ENCODE measurements at regions not wholly inside any gene's neighbourhood (a gene's known extent, or its start where the extent isn't known, plus 50 kb on each side); places are given as distances from the start of the nearest gene placed in this dataset.

DNA sequence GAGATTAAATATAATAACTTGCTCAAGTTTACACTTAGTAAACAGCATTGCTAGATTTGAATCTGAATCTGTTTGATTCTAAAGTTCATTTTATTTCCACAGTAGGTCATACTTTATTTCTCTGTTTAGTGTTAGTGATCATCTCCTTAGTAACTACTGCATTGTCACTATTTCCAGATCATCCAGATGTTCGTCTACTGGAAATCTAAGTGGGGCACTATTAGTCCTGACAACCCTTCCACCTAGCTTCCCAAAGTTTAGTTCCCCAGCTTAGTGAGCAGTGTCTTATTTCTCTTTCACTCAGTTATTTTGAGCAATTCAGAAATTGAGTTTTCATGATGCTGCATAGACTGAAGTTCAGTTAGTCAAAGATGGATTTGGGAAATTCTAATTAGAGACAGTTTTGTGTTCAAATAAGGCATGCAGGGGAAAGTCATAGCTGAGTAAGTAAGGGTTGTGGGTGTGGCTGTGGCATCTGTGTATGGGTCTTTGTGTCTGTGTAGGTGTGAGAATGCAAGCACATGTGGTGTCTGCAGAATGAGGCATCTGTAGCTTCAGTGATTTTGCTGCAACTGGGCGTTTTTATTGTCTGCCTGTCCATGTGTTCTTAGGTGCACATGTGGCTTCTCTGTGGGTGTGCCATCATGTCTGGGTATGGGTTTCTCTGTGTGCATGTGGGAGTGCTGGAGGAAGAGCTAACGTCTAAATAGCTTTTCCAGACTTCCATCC, 107.3 kb downstream of the NTMT2 start:
- no peak overlapping the region for H3K4me3 Mint-ChIP-seq
- no peak overlapping the region for H3K27ac Mint-ChIP-seq
- peaks cover 4% of the 10 kb centered on the region for H3K9me3 Mint-ChIP-seq
- ATAC-seq (replicated peaks) = peak; percentile 76
- no peaks in the 10 kb centered on the region for H3K36me3 Mint-ChIP-seq (ENCODE audit: low read depth)
- no peaks in the 10 kb centered on the region for H3K4me1 Mint-ChIP-seq
- H3K27me3 Mint-ChIP-seq = peaks cover 4% of the 10 kb centered on the region

GRCh38 chr1:170254371-170254770, 108.6 kb downstream of the NTMT2 start:
- Mint-ChIP-seq H3K9me3 (peaks cover 4% of the 10 kb centered on the region), H3K36me3 (ENCODE audit: low read depth) (no peaks in the 10 kb centered on the region), H3K4me1 (no peaks in the 10 kb centered on the region), H3K4me3 (no peak overlapping the region), H3K27me3 (peaks cover 7% of the 10 kb centered on the region), H3K27ac (no peak overlapping the region)
- no peak for ATAC-seq (replicated peaks)

DNA sequence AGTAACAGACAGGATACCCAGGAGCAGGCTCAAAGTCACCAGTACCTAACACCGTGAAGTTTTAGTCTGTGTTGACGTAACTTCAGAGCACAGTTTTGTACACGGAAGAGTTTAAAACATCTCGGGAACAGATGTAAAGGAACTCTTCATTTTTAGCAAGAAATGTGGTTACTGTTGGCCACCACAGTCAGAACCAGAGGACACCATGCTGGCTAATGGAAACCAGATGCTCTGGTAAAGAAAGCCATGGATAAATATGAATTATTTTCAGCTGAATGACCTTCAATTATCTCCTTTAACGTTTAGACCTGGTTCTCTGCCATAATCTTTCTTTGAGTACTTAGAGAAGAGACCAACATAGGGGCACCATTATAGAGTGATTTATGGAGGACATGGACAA, 115.9 kb downstream of the NTMT2 start:
- no peak for ATAC-seq (replicated peaks)
- Mint-ChIP-seq H3K27ac (no peak overlapping the region), H3K4me3 (no peak overlapping the region), H3K36me3 (ENCODE audit: low read depth) (no peaks in the 10 kb centered on the region), H3K27me3 (peaks cover 12% of the 10 kb centered on the region), H3K9me3 (no peaks in the 10 kb centered on the region), H3K4me1 (no peaks in the 10 kb centered on the region)

GRCh38 chr1:170262276-170262939, 116.6 kb downstream of the NTMT2 start:
- Mint-ChIP-seq H3K27me3 (peaks cover 10% of the 10 kb centered on the region), H3K27ac (no peak overlapping the region), H3K4me3 (no peak overlapping the region), H3K4me1 (no peaks in the 10 kb centered on the region), H3K36me3 (ENCODE audit: low read depth) (no peaks in the 10 kb centered on the region), H3K9me3 (no peaks in the 10 kb centered on the region)
- ATAC-seq (replicated peaks) = no peak

DNA sequence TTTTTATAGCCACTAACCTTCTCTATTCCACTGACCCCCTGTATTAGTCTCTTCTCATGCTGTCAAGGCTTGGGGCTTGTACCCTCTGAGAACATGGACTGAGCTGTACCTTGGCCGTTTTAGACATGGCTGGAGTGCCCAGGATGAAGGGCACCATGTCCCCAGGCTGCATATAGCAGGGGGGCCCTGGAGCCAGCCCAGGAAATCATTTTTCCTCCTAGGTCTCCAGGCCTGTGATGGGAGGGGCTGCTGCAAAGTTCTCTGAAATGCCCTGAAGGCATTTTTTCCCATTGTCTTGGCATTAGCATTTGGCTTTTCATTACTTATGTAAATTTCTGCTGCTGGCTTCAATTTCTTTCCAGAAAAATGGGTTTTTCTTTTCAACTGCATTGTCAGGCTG, 119.5 kb downstream of the NTMT2 start:
- Mint-ChIP-seq H3K27ac (no peak overlapping the region), H3K9me3 (no peaks in the 10 kb centered on the region), H3K36me3 (ENCODE audit: low read depth) (no peaks in the 10 kb centered on the region), H3K4me1 (no peaks in the 10 kb centered on the region), H3K4me3 (no peak overlapping the region), H3K27me3 (peaks cover 11% of the 10 kb centered on the region)
- ATAC-seq (replicated peaks) = no peak

- Mint-ChIP-seq H3K9me3 (no peaks in the 10 kb centered on the region), H3K27ac (no peak overlapping the region), H3K27me3 (peaks cover 14% of the 10 kb centered on the region), H3K4me3 (no peak overlapping the region), H3K4me1 (no peaks in the 10 kb centered on the region), H3K36me3 (ENCODE audit: low read depth) (no peaks in the 10 kb centered on the region)
- no peak for ATAC-seq (replicated peaks)
Observed at GRCh38 chr1:170267317-170267716, 121.6 kb downstream of the NTMT2 start.

GRCh38 chr1:170271430-170272161, 125.8 kb downstream of the NTMT2 start:
- ATAC-seq (replicated peaks) = no peak
- no peaks in the 10 kb centered on the region for H3K36me3 Mint-ChIP-seq (ENCODE audit: low read depth)
- no peak overlapping the region for H3K4me3 Mint-ChIP-seq
- H3K9me3 Mint-ChIP-seq = no peaks in the 10 kb centered on the region
- no peaks in the 10 kb centered on the region for H3K4me1 Mint-ChIP-seq
- H3K27ac Mint-ChIP-seq = no peak overlapping the region
- peaks cover 30% of the 10 kb centered on the region for H3K27me3 Mint-ChIP-seq

DNA sequence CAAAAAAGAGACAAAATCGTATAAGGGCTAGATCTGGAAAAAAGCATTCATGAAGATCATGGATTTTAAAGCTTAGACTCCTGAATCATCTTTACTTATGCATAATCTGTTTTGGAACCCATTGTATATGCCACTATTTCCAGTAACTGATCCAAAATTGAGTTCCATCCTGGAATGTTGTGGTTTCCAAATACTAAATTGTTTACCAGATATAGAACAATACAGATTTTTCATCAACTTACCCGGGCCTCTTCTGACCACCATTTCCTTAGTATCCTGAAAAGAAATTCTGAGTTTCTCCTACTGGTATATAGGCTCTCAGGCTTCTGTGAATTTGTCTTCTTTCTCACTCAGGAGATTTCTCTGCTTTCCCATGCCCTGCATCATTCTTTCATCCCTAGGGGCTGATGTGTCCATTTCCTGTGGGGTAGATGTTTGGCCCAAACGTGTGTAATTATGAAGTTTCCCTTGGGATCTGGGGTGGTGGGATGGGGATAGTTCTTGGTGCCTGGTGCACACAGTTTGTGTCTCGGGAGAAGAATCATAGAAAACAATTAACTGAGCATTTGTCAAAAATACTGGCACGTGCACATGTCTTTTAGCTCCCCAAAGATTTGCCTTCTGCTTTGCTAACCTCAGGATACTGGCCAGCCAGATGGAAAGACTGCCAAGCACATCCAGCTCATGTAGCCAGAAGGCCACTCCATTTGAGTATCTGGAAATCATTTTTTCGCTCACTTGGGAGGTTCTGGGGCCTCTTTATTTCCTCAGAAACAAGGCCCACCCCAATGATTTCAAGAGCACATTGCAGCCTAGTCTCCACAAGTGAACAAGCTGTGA, 127.8 kb downstream of the NTMT2 start:
- Mint-ChIP-seq H3K27me3 (peaks cover 31% of the 10 kb centered on the region), H3K36me3 (ENCODE audit: low read depth) (no peaks in the 10 kb centered on the region), H3K9me3 (no peaks in the 10 kb centered on the region), H3K4me3 (no peak overlapping the region), H3K27ac (no peak overlapping the region), H3K4me1 (no peaks in the 10 kb centered on the region)
- no peak for ATAC-seq (replicated peaks)

- H3K27me3 Mint-ChIP-seq = peaks cover 37% of the 10 kb centered on the region
- ATAC-seq (replicated peaks) = no peak
- no peaks in the 10 kb centered on the region for H3K4me1 Mint-ChIP-seq
Observed at GRCh38 chr1:170274131-170274501, 128.4 kb downstream of the NTMT2 start.

GRCh38 chr1:170277985-170278384, 132.2 kb downstream of the NTMT2 start:
- Mint-ChIP-seq H3K4me1 (no peaks in the 10 kb centered on the region), H3K36me3 (ENCODE audit: low read depth) (no peaks in the 10 kb centered on the region), H3K9me3 (peaks cover 4% of the 10 kb centered on the region), H3K27ac (no peak overlapping the region), H3K4me3 (no peak overlapping the region), H3K27me3 (peaks cover 30% of the 10 kb centered on the region)
- ATAC-seq (replicated peaks) = no peak

More at GRCh38 chr1:170274131-170274501, 128.4 kb downstream of the NTMT2 start:
- no peaks in the 10 kb centered on the region for H3K36me3 Mint-ChIP-seq (ENCODE audit: low read depth)
- H3K4me3 Mint-ChIP-seq = no peak overlapping the region
- peaks cover 4% of the 10 kb centered on the region for H3K9me3 Mint-ChIP-seq
- no peak overlapping the region for H3K27ac Mint-ChIP-seq

- no peak overlapping the region for H3K27ac Mint-ChIP-seq
- no peaks in the 10 kb centered on the region for H3K4me1 Mint-ChIP-seq
- ATAC-seq (replicated peaks) = no peak
- H3K27me3 Mint-ChIP-seq = peaks cover 15% of the 10 kb centered on the region
- H3K9me3 Mint-ChIP-seq = peaks cover under 1% of the 10 kb centered on the region
- H3K4me3 Mint-ChIP-seq = no peak overlapping the region
- H3K36me3 Mint-ChIP-seq (ENCODE audit: low read depth) = no peaks in the 10 kb centered on the region
Observed at GRCh38 chr1:170284016-170284415, 138.3 kb downstream of the NTMT2 start.

DNA sequence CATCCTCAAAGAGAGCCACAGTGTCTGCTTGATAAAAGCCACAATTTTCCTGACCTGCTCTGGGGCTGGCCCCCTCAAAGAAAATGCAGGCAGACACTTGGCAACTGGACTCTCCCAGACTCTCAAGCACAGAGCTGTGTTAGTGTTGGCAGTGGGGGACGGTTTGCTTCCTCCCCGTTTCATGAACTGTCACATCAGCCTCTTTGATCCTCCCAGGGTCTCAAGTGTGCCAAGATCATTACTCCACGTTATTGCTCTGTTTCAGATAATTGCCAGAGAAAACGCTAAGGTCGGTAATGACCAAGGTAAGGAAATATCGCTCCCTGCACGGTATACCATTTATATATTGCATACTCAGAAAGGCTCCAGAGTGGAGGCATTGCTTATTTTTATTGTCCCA, 138.8 kb downstream of the NTMT2 start:
- Mint-ChIP-seq H3K9me3 (no peaks in the 10 kb centered on the region), H3K4me1 (no peaks in the 10 kb centered on the region), H3K27ac (no peak overlapping the region), H3K4me3 (no peak overlapping the region), H3K36me3 (ENCODE audit: low read depth) (no peaks in the 10 kb centered on the region), H3K27me3 (peaks cover 15% of the 10 kb centered on the region)
- ATAC-seq (replicated peaks) = no peak

DNA sequence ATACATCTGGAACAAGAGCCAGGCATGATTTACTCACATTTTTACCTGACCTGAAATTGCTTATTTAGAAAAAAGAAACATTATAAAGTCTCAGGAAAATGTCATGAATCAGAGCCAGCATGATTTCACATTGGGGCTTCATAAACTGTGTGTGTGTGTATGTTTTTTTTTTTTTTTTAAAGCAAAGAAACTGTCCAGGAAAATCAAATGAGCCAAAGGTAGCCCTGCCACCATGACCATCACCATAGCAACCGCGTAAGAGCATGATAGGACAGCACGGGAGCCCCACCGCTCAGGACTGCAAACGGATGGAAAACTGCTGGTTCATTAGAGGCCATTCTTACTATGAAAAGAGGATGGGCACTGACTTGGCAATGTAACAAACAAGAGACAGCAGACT, 139.2 kb downstream of the NTMT2 start:
- Mint-ChIP-seq H3K4me1 (no peaks in the 10 kb centered on the region), H3K27ac (no peak overlapping the region), H3K4me3 (no peak overlapping the region), H3K36me3 (ENCODE audit: low read depth) (no peaks in the 10 kb centered on the region), H3K27me3 (peaks cover 17% of the 10 kb centered on the region), H3K9me3 (no peaks in the 10 kb centered on the region)
- ATAC-seq (replicated peaks) = no peak

GRCh38 chr1:170288155-170288554, 142.4 kb downstream of the NTMT2 start:
- H3K27ac Mint-ChIP-seq = no peak overlapping the region

More at GRCh38 chr1:170288155-170288554, 142.4 kb downstream of the NTMT2 start:
- Mint-ChIP-seq H3K4me1 (no peaks in the 10 kb centered on the region), H3K36me3 (ENCODE audit: low read depth) (no peaks in the 10 kb centered on the region), H3K9me3 (no peaks in the 10 kb centered on the region), H3K27me3 (peaks cover 21% of the 10 kb centered on the region), H3K4me3 (no peak overlapping the region)
- no peak for ATAC-seq (replicated peaks)
